ENCODE measurements at regions not wholly inside any gene's neighbourhood (a gene's known extent, or its start where the extent isn't known, plus 50 kb on each side); places are given as distances from the start of the nearest gene placed in this dataset.

- no peak for TF ChIP-seq CTCF (IDR thresholded peaks at IDR 0.05; ENCODE audit: insufficient read depth, low read length, poor library complexity, severe bottlenecking)
- Histone ChIP-seq H3K27me3 (ENCODE audit: control insufficient read depth, insufficient read depth, low read length) (no peaks in the 10 kb centered on the region), H3K4me3 (ENCODE audit: low read depth, low read length) (no peak overlapping the region), H3K36me3 (ENCODE audit: control insufficient read depth, insufficient read depth, low read length) (no peaks in the 10 kb centered on the region)
- no peak for DNase-seq (ENCODE audit: low read depth)
Measured at GRCh38 chr3:73874606-73875369, 250.0 kb upstream of the PDZRN3 start.

- no peaks in the 10 kb centered on the region for H3K27me3 ChIP-seq (ENCODE audit: control insufficient read depth, insufficient read depth, low read length)
- no peak for DNase-seq (ENCODE audit: low read depth)
- TF ChIP-seq CTCF (IDR thresholded peaks at IDR 0.05; ENCODE audit: insufficient read depth, low read length, poor library complexity, severe bottlenecking): no peak
- H3K36me3 ChIP-seq (ENCODE audit: control insufficient read depth, insufficient read depth, low read length): no peaks in the 10 kb centered on the region
- H3K4me3 ChIP-seq (ENCODE audit: low read depth, low read length): no peak overlapping the region
Measured at GRCh38 chr3:73874161-73874560, 249.4 kb upstream of the PDZRN3 start.

- H3K36me3 ChIP-seq (ENCODE audit: control insufficient read depth, insufficient read depth, low read length): no peaks in the 10 kb centered on the region
- TF ChIP-seq CTCF (IDR thresholded peaks at IDR 0.05; ENCODE audit: insufficient read depth, low read length, poor library complexity, severe bottlenecking): peak; percentile 57
- H3K27me3 ChIP-seq (ENCODE audit: control insufficient read depth, insufficient read depth, low read length): no peaks in the 10 kb centered on the region
- H3K4me3 ChIP-seq (ENCODE audit: low read depth, low read length): no peak overlapping the region
- no peak for DNase-seq (ENCODE audit: low read depth)
Measured at GRCh38 chr3:73868688-73869315, 244.1 kb upstream of the PDZRN3 start.

- no peak for DNase-seq (ENCODE audit: low read depth)
- no peaks in the 10 kb centered on the region for H3K36me3 ChIP-seq (ENCODE audit: control insufficient read depth, insufficient read depth, low read length)
- no peak overlapping the region for H3K4me3 ChIP-seq (ENCODE audit: low read depth, low read length)
- no peak for TF ChIP-seq CTCF (IDR thresholded peaks at IDR 0.05; ENCODE audit: insufficient read depth, low read length, poor library complexity, severe bottlenecking)
- H3K27me3 ChIP-seq (ENCODE audit: control insufficient read depth, insufficient read depth, low read length): no peaks in the 10 kb centered on the region
Measured at GRCh38 chr3:73867524-73867923, 242.8 kb upstream of the PDZRN3 start.

GRCh38 chr3:73866846-73867245 is 242.1 kb upstream of the PDZRN3 start:
- TF ChIP-seq CTCF (IDR thresholded peaks at IDR 0.05; ENCODE audit: insufficient read depth, low read length, poor library complexity, severe bottlenecking): no peak
- Histone ChIP-seq H3K36me3 (ENCODE audit: control insufficient read depth, insufficient read depth, low read length) (no peaks in the 10 kb centered on the region), H3K27me3 (ENCODE audit: control insufficient read depth, insufficient read depth, low read length) (no peaks in the 10 kb centered on the region), H3K4me3 (ENCODE audit: low read depth, low read length) (no peak overlapping the region)
- DNase-seq (ENCODE audit: low read depth): no peak

All from kidney epithelial cell (primary cell).